Stomach (tissue), 8 donors: ENCODE measurements at regions not wholly inside any gene's neighbourhood (a gene's known extent, or its start where the extent isn't known, plus 50 kb on each side); places are given as distances from the start of the nearest gene placed in this dataset.

Experiments
- DNase-seq, 2 donors: peaks; one replicate each; pipeline versions ENCODE4 v3.0.0 to v3.0.0-alpha.2; 2013 to 2019
- H3K27ac ChIP-seq, 5 donors: fragments of 200-600 bp in 4 of 5; sonication (generic) in 4 of 5; one replicate each; pipeline ENCODE4 v1.5.1; 2013 to 2019; ENCODE audit warnings: mild to moderate bottlenecking in 1 of 5, moderate library complexity in 1 of 5
- H3K27me3 ChIP-seq, 3 donors: fragments of 200-600 bp; sonication (generic); one replicate each; pipeline ENCODE4 v1.5.1; 2017 to 2019; ENCODE audit warnings: mixed run types in 1 of 3
- H3K36me3 ChIP-seq, 4 donors: fragments of 200-600 bp; sonication (generic); 1 replicate in 3 of 4; 2 replicates in 1 of 4; pipeline ENCODE4 v1.5.1; 2016 to 2019
- H3K4me1 ChIP-seq, 4 donors: fragments of 200-600 bp; sonication (generic); one replicate each; pipeline ENCODE4 v1.5.1; 2016 to 2019
- H3K4me3 ChIP-seq, 4 donors: fragments of 200-600 bp; sonication (generic) in 3 of 4; one replicate each; pipeline ENCODE4 v1.5.1; 2016 to 2019; ENCODE audit warnings: mild to moderate bottlenecking in 1 of 4
- H3K9me3 ChIP-seq, 4 donors: fragments of 200-600 bp; sonication (generic); one replicate each; pipeline ENCODE4 v1.5.1; 2016 to 2019
- CTCF ChIP-seq, 7 experiments: fragments of 450-650 bp in 4 of 7; fragments of 200-600 bp in 3 of 7; sonication (generic) in 3 of 7; IDR thresholded peaks; one replicate each; pipeline ENCODE4 v1.5.1; 2016 to 2019; ENCODE audit warnings: antibody characterized with exemption in 7 of 7, control low read depth in 2 of 7, mild to moderate bottlenecking in 1 of 7
- EP300 ChIP-seq: sonication (generic); formaldehyde crosslinking; IDR thresholded peaks from one replicate; pipeline ENCODE4 v1.6.1; 2017; ENCODE audit warnings: antibody characterized with exemption
- POLR2A ChIP-seq, 4 donors: fragments of 450-650 bp; IDR thresholded peaks; one replicate each; pipeline ENCODE4 v1.6.1; 2016; ENCODE audit warnings: antibody characterized with exemption in 4 of 4, control low read depth in 2 of 4, mild to moderate bottlenecking in 1 of 4, moderate library complexity in 1 of 4
- POLR2AphosphoS5 ChIP-seq, 3 donors: sonication (generic); formaldehyde crosslinking; IDR thresholded peaks; one replicate each; pipeline ENCODE4 v1.6.1; 2016; ENCODE audit warnings: antibody characterized with exemption in 3 of 3
- WGBS, 5 donors: extraction: QIAGEN DNeasy Blood & Tissue Kit in 3 of 5; methylation state at CpG; one replicate each; pipeline versions ENCODE4 v1.1.5 to v1.1.7; 2013 to 2018; 5-methylcytosine and 5-hydroxymethylcytosine counted together
- intact Hi-C: fragments of 100-400 bp; cut with DNase I; formaldehyde crosslinking; loops from one replicate; pipeline ENCODE4 v1.15.1; 2023; ENCODE audit warnings: low total_unique reads
- donor health status: healthy with polysubstance abuse.
- donor health status: Bipolar disorder and iron deficiency.
- donor health status: healthy.

DNA sequence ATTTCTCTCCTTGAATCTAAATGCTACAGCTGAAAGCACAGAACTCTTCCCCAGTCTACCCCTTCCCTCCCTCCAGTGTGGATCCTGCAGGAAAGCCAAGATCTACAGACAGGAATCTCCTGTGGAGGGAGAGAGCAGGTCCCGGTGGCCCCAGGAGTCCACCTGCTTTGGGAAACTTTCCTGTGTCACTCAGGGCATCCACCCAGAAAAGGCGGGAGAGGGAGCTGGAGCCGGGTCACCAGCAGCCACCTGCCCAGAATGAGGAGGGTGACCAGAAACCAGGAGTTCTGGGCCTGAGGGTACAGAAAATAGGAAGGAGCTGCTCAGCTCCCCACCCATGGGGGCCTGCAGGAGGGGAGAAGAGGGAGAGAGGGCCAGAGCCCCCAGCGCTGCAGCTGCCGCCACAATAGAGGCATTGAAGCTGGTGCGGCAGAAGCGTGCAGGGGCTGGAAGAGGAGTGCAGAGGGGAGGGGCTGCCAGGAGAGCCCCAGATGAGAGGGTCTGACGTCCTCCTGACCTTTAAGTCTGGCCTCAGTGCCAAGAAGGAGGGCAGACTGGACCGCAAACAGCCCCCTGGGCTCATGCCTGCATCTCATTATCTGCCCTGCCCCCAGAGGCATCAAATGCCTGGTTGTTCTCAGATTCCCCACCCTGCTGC lies 56.3 kb upstream of the TMEM72 start:
- no peak overlapping the region for H3K27ac ChIP-seq
- 63 to 83% (median 66%) methylated on average over 6 to 9 of the region's 9 CpGs for WGBS, 5 donors
- intact Hi-C loops, result loop anchor here (5.0 to 10.0 kb wide), 2 partner anchors 460 to 1183 kb away; no protein-coding TSS in a partner anchor

DNA sequence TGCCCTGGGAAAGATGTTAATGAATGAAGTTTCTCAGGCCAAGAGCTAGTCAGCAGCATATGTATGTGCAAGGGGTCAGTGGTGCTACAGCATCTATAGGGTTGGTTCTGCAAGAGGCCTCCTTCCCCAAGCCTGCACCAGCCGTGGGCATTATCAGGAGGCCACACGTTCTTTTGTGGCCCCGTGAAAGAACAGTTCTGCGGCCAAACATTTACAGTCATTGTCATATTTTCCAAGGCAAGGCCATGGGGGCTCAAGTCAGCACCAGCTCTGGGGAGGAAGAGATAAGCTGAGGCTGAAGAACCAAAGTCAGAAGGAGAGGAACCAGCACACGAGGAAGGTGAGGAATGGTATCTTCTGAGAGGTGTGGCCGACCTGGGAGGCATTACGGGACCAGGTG lies 54.4 kb upstream of the TMEM72 start:
- H3K27me3 ChIP-seq, result peaks cover 0 to 6% (median 0%) of the 10 kb centered on the region in 3 donors
- H3K36me3 ChIP-seq, result no peaks in the 10 kb centered on the region
- H3K27ac ChIP-seq, result no peak overlapping the region
- H3K4me1 ChIP-seq, result no peaks in the 10 kb centered on the region
- intact Hi-C loops, result loop anchor here (5.0 to 10.0 kb wide), 2 partner anchors 462 to 1184 kb away; no protein-coding TSS in a partner anchor
- 74 to 88% (median 87%) methylated on average over 7 of the region's 7 CpGs for WGBS, 5 donors
- H3K9me3 ChIP-seq, result no peaks in the 10 kb centered on the region
- no peak overlapping the region for H3K4me3 ChIP-seq
- TF ChIP-seq EP300 (no peak), CTCF (IDR thresholded peaks at IDR 0.05) (no peak), POLR2A (IDR thresholded peaks at IDR 0.05) (no peak), POLR2AphosphoS5 (IDR thresholded peaks at IDR 0.05) (no peak)
- no peak for DNase-seq

More for the DNA sequence above, 56.3 kb upstream of the TMEM72 start:
- Histone ChIP-seq H3K27me3 (peaks cover 0 to 6% (median 0%) of the 10 kb centered on the region in 3 donors), H3K36me3 (no peaks in the 10 kb centered on the region), H3K4me3 (no peak overlapping the region), H3K4me1 (no peaks in the 10 kb centered on the region), H3K9me3 (no peaks in the 10 kb centered on the region)
- TF ChIP-seq POLR2AphosphoS5 (IDR thresholded peaks at IDR 0.05) (no peak), CTCF (IDR thresholded peaks at IDR 0.05) (no peak), POLR2A (IDR thresholded peaks at IDR 0.05) (no peak)
- DNase-seq, result peak in 1 of 2 donors; percentile 65

DNA sequence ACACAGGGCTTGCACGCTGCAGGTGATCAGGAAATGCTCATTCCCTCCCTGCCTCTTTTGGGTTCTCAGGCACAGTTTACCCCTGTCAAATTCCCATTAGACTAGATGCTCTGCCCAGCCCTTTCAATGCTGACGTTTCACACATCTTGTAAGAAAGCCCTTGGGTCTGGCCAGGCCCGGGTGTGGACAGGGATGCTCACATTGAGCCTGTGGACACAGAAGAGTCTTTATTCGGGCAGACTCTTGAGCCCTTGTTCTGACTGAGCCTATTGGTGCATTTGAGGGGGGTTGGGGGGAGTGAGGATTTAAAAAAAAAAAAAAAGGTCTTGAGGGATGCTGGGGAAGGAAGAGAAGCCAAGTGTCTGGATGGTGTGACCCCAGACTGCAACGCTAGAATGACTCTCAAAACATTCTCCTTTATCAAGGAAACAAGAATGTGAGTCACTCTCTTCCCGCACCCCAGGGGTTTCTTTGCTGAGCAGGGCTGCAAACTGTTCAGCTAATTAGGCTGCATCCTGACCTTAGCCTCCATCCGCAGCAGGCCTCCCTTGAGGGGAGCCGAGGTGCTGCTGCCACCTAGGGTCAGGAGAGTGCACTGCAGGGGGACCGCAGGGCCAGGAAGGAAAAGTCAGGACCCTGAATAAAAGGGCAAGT lies 53.6 kb upstream of the TMEM72 start:
- Histone ChIP-seq H3K4me3 (no peak overlapping the region), H3K36me3 (no peaks in the 10 kb centered on the region), H3K4me1 (peaks cover 0 to 4% (median 1%) of the 10 kb centered on the region in 4 donors), H3K27me3 (peaks cover 0 to 6% (median 0%) of the 10 kb centered on the region in 3 donors), H3K9me3 (no peaks in the 10 kb centered on the region), H3K27ac (no peak overlapping the region)
- WGBS, 5 donors, result 39 to 48% (median 42%) methylated on average over 9 of the region's 9 CpGs
- intact Hi-C loops, result loop anchor here (5.0 to 10.0 kb wide), 2 partner anchors 463 to 1185 kb away; no protein-coding TSS in a partner anchor
- peak; percentile 66 to 84 for DNase-seq
- TF ChIP-seq POLR2A (IDR thresholded peaks at IDR 0.05) (no peak), CTCF (IDR thresholded peaks at IDR 0.05) (peak in 5 of 7 experiments; percentile 80 to 98 (median 96))

DNA sequence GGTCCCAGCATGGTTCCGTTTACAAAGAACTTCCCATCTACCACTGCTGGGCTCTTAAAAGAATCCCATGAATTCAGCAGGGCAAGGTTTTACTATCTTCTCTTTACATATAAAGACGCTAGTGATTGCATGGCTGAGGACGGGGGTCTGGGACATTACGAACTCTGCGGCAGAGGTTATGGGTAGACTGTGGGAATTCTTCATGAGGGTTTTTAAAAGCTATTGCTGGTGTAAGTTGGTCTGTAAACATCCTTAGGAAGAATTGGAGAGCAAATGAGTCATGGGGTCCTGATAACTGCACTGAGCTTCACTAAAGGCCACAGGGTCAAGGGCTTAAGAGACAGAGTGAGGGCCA lies 53.1 kb upstream of the TMEM72 start:
- H3K9me3 ChIP-seq, result no peaks in the 10 kb centered on the region
- DNase-seq, result no peak
- 67 to 73% (median 71%) methylated on average over 5 of the region's 5 CpGs for WGBS, 5 donors
- intact Hi-C loops, result loop anchor here (5.0 to 10.0 kb wide), 2 partner anchors 463 to 1186 kb away; no protein-coding TSS in a partner anchor
- H3K36me3 ChIP-seq, result no peaks in the 10 kb centered on the region
- peaks cover 0 to 9% (median 3%) of the 10 kb centered on the region in 4 donors for H3K4me1 ChIP-seq
- no peak overlapping the region for H3K27ac ChIP-seq
- TF ChIP-seq EP300, result no peak
- TF ChIP-seq POLR2AphosphoS5 (IDR thresholded peaks at IDR 0.05), result no peak
- peak in 2 of 7 experiments; percentile 5 to 36 for TF ChIP-seq CTCF (IDR thresholded peaks at IDR 0.05)
- no peak for TF ChIP-seq POLR2A (IDR thresholded peaks at IDR 0.05)
- H3K4me3 ChIP-seq, result no peak overlapping the region
- H3K27me3 ChIP-seq, result peaks cover 0 to 6% (median 0%) of the 10 kb centered on the region in 3 donors
